Liver (tissue), 8 donors: ENCODE measurements at regions not wholly inside any gene's neighbourhood (a gene's known extent, or its start where the extent isn't known, plus 50 kb on each side); places are given as distances from the start of the nearest gene placed in this dataset.

Experiments
- DNase-seq: peaks from one replicate; pipeline ENCODE4 v3.0.0-alpha.2; 2017; ENCODE audit warnings: low spot score
- H3K27ac ChIP-seq, 2 donors: one replicate each; pipeline ENCODE4 v1.7.0; 2013; ENCODE audit warnings: inconsistent platforms in 2 of 2, low read length in 2 of 2, control low read depth in 1 of 2, low read depth in 1 of 2, mild to moderate bottlenecking in 1 of 2
- H3K27me3 ChIP-seq, 4 donors: one replicate each; pipeline versions ENCODE4 v1.6.1 to v1.7.0; 2013; ENCODE audit warnings: low read length in 3 of 4, inconsistent platforms in 1 of 4, mild to moderate bottlenecking in 1 of 4, moderate library complexity in 1 of 4; ENCODE audit not compliant: control insufficient read depth in 4 of 4, insufficient read depth in 4 of 4
- H3K36me3 ChIP-seq, 4 donors: one replicate each; pipeline versions ENCODE4 v1.6.1 to v1.7.0; 2013; ENCODE audit warnings: low read length in 3 of 4, mild to moderate bottlenecking in 3 of 4, low read depth in 1 of 4, moderate library complexity in 1 of 4; ENCODE audit not compliant: control insufficient read depth in 4 of 4, insufficient read depth in 3 of 4
- H3K4me1 ChIP-seq, 4 donors: one replicate each; pipeline versions ENCODE4 v1.6.1 to v1.7.0; 2013; ENCODE audit warnings: low read length in 3 of 4, mild to moderate bottlenecking in 3 of 4, moderate library complexity in 1 of 4; ENCODE audit not compliant: control insufficient read depth in 4 of 4, insufficient read depth in 4 of 4
- H3K4me3 ChIP-seq, 3 donors: one replicate each; pipeline versions ENCODE4 v1.6.1 to v1.7.0; 2013; ENCODE audit warnings: low read length in 3 of 3, control low read depth in 1 of 3, low read depth in 1 of 3, mild to moderate bottlenecking in 1 of 3
- H3K9ac ChIP-seq, 2 donors: one replicate each; pipeline ENCODE4 v1.7.0; 2013; ENCODE audit warnings: low read length in 2 of 2, mild to moderate bottlenecking in 2 of 2, moderate library complexity in 2 of 2, control low read depth in 1 of 2, low read depth in 1 of 2
- H3K9me3 ChIP-seq, 4 donors: one replicate each; pipeline versions ENCODE4 v1.6.1 to v1.7.0; 2013; ENCODE audit warnings: low read length in 3 of 4; ENCODE audit not compliant: control insufficient read depth in 4 of 4
- EGR1 ChIP-seq, 2 donors: IDR thresholded peaks; 2 replicates each; pipeline ENCODE4 v1.6.1; 2016 to 2018; ENCODE audit warnings: antibody characterized with exemption in 2 of 2, low read depth in 2 of 2
- FOXA1 ChIP-seq: IDR thresholded peaks from 2 replicates; pipeline ENCODE4 v1.6.1; 2016; ENCODE audit warnings: antibody characterized with exemption
- GABPA ChIP-seq, 2 donors: IDR thresholded peaks in 1 of 2; conservative IDR thresholded peaks in 1 of 2; 2 replicates each; pipeline ENCODE4 v1.6.1; 2016; ENCODE audit warnings: antibody characterized with exemption in 2 of 2, mild to moderate bottlenecking in 1 of 2, moderate library complexity in 1 of 2
- HNF4A ChIP-seq, 2 donors: conservative IDR thresholded peaks; 2 replicates each; pipeline ENCODE4 v1.6.1; 2016; ENCODE audit warnings: antibody characterized with exemption in 2 of 2, mild to moderate bottlenecking in 2 of 2
- HNF4G ChIP-seq: IDR thresholded peaks from 2 replicates; pipeline ENCODE4 v1.6.1; 2016; ENCODE audit warnings: antibody characterized with exemption
- JUND ChIP-seq, 2 donors: IDR thresholded peaks; 2 replicates each; pipeline ENCODE4 v1.6.1; 2016; ENCODE audit warnings: antibody characterized with exemption in 2 of 2
- RAD21 ChIP-seq, 2 donors: IDR thresholded peaks; 2 replicates each; pipeline ENCODE4 v1.6.1; 2016; ENCODE audit warnings: antibody characterized with exemption in 2 of 2, mild to moderate bottlenecking in 2 of 2
- RXRA ChIP-seq, 2 donors: IDR thresholded peaks; 2 replicates each; pipeline ENCODE4 v1.6.1; 2017 to 2018; ENCODE audit warnings: antibody characterized with exemption in 2 of 2, mild to moderate bottlenecking in 1 of 2
- TAF1 ChIP-seq: conservative IDR thresholded peaks from 2 replicates; pipeline ENCODE4 v1.6.1; 2016; ENCODE audit warnings: antibody characterized with exemption, mild to moderate bottlenecking
- WGBS: extraction: QIAGEN DNeasy Blood & Tissue Kit; methylation state at CpG from one replicate; pipeline ENCODE4 v1.1.7; 2013; 5-methylcytosine and 5-hydroxymethylcytosine counted together
- TF ChIP-seq, protein P1 (sequence below): IDR thresholded peaks from 2 replicates; pipeline ENCODE4 v1.6.1; 2016; ENCODE audit warnings: antibody characterized with exemption
- TF ChIP-seq, protein P2 (sequence below): fragments of 150-350 bp; IDR thresholded peaks from 2 replicates; pipeline ENCODE4 v1.5.1; 2017; ENCODE audit warnings: improper control_type of control experiment, low read depth, low read length; ENCODE audit not compliant: missing input control
- TF ChIP-seq, protein P3 (sequence below): IDR thresholded peaks from 2 replicates; pipeline ENCODE4 v1.6.1; 2016; ENCODE audit warnings: antibody characterized with exemption
- TF ChIP-seq, protein P4 (sequence below): IDR thresholded peaks from 2 replicates; pipeline ENCODE4 v1.6.1; 2016; ENCODE audit warnings: antibody characterized with exemption
- donor health status: healthy.
- donor health status: healthy.
- donor health status: healthy.
- donor health status: healthy.
- donor health status: healthy.

DNA sequence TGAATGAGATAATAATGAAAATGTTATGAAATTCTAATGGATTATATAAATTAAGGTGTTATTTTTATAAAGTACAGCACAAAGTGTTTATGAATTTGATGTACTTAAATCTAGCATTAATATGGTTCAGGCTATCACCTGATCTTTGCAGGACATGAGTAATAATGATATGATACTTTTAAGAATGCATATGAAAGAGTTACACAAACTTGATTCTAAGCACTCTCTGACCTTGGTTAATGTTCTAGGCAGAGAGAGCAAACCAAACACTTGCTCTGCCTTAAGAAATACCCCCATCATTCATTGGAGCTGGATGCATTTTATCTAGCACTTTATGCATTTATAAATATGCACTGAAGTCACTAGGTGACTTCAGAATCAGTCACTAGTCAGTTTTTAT lies 942.2 kb upstream of the CDH8 start:
- Histone ChIP-seq H3K36me3 (no peaks in the 10 kb centered on the region), H3K27ac (no peak overlapping the region), H3K4me3 (no peak overlapping the region), H3K27me3 (no peaks in the 10 kb centered on the region), H3K9ac (no peak overlapping the region), H3K9me3 (no peaks in the 10 kb centered on the region), H3K4me1 (no peaks in the 10 kb centered on the region)
- DNase-seq: no peak
- no peak for TF ChIP-seq GABPA (IDR thresholded peaks at IDR 0.05 in 1 of 2, conservative IDR thresholded peaks at IDR 0.05 in 1 of 2)
- TF ChIP-seq, protein P1, sequence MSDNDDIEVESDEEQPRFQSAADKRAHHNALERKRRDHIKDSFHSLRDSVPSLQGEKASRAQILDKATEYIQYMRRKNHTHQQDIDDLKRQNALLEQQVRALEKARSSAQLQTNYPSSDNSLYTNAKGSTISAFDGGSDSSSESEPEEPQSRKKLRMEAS: no peak
- no peak for TF ChIP-seq RAD21 (IDR thresholded peaks at IDR 0.05)

DNA sequence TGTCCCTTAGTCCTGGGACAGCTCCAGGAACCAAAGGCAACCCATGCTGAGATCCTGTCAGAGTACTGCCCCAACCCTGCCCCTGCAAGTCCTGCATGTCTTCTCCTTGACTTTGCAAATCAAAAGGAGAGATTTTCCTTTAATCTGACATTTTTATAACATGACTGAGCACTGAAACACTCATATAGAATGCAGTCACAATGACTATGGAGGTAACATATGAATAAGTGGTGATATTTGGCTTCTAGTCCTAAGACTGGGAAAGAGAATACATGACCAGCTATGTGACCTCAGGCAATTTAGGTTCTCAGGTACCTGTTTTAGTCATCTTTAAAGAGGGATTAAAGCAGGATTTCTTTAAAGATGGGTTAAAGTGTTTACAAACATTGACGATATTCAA lies 941.6 kb upstream of the CDH8 start:
- Histone ChIP-seq H3K4me3 (no peak overlapping the region), H3K27me3 (no peaks in the 10 kb centered on the region), H3K36me3 (no peaks in the 10 kb centered on the region), H3K9ac (no peak overlapping the region), H3K9me3 (no peaks in the 10 kb centered on the region), H3K4me1 (no peaks in the 10 kb centered on the region), H3K27ac (no peak overlapping the region)
- 84% methylated on average over 1 of the region's 1 CpG for WGBS
- no peak for TF ChIP-seq JUND (IDR thresholded peaks at IDR 0.05)
- DNase-seq: no peak

DNA sequence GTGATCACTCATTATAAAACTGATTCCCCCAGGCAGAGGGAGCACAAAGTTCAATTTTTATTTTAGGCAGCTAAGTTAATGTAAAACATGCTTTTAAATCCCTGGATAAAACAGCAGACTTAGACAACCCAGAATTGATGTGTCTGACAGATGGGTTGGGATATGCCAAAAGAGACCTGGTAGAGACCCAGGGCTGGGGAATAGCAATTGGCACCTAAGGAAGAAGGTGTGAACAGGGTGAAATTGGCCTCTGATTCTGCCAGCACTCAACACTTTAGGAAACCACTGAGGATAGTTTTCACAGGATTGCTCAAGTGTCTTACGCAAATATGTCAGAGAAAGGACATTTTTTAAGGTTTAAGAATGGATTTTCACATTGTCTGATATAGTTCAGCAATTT lies 938.2 kb upstream of the CDH8 start:
- no peak overlapping the region for H3K9ac ChIP-seq
- TF ChIP-seq, protein P1: no peak
- TF ChIP-seq HNF4G (no peak), EGR1 (IDR thresholded peaks at IDR 0.05; ENCODE audit: low read depth in 2 of 2) (no peak), HNF4A (conservative IDR thresholded peaks at IDR 0.05) (no peak), FOXA1 (no peak), GABPA (IDR thresholded peaks at IDR 0.05 in 1 of 2, conservative IDR thresholded peaks at IDR 0.05 in 1 of 2) (no peak), RXRA (IDR thresholded peaks at IDR 0.05) (no peak), TAF1 (no peak)
- TF ChIP-seq, protein P2, sequence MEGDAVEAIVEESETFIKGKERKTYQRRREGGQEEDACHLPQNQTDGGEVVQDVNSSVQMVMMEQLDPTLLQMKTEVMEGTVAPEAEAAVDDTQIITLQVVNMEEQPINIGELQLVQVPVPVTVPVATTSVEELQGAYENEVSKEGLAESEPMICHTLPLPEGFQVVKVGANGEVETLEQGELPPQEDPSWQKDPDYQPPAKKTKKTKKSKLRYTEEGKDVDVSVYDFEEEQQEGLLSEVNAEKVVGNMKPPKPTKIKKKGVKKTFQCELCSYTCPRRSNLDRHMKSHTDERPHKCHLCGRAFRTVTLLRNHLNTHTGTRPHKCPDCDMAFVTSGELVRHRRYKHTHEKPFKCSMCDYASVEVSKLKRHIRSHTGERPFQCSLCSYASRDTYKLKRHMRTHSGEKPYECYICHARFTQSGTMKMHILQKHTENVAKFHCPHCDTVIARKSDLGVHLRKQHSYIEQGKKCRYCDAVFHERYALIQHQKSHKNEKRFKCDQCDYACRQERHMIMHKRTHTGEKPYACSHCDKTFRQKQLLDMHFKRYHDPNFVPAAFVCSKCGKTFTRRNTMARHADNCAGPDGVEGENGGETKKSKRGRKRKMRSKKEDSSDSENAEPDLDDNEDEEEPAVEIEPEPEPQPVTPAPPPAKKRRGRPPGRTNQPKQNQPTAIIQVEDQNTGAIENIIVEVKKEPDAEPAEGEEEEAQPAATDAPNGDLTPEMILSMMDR: no peak
- TF ChIP-seq, protein P3, sequence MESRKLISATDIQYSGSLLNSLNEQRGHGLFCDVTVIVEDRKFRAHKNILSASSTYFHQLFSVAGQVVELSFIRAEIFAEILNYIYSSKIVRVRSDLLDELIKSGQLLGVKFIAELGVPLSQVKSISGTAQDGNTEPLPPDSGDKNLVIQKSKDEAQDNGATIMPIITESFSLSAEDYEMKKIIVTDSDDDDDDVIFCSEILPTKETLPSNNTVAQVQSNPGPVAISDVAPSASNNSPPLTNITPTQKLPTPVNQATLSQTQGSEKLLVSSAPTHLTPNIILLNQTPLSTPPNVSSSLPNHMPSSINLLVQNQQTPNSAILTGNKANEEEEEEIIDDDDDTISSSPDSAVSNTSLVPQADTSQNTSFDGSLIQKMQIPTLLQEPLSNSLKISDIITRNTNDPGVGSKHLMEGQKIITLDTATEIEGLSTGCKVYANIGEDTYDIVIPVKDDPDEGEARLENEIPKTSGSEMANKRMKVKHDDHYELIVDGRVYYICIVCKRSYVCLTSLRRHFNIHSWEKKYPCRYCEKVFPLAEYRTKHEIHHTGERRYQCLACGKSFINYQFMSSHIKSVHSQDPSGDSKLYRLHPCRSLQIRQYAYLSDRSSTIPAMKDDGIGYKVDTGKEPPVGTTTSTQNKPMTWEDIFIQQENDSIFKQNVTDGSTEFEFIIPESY: no peak
- TF ChIP-seq, protein P4, sequence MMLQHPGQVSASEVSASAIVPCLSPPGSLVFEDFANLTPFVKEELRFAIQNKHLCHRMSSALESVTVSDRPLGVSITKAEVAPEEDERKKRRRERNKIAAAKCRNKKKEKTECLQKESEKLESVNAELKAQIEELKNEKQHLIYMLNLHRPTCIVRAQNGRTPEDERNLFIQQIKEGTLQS: no peak
- H3K27ac ChIP-seq: no peak overlapping the region
- no peaks in the 10 kb centered on the region for H3K9me3 ChIP-seq
- DNase-seq: no peak
- peaks cover 0 to 3% (median 0%) of the 10 kb centered on the region in 4 donors for H3K27me3 ChIP-seq
- 89% methylated on average over 1 of the region's 1 CpG for WGBS
- no peaks in the 10 kb centered on the region for H3K4me1 ChIP-seq
- H3K36me3 ChIP-seq: no peaks in the 10 kb centered on the region
- no peak overlapping the region for H3K4me3 ChIP-seq
